LNCaP clone FGC (cell line): ENCODE measurements at regions not wholly inside any gene's neighbourhood (a gene's known extent, or its start where the extent isn't known, plus 50 kb on each side); places are given as distances from the start of the nearest gene placed in this dataset.

Experiments used
- DNase-seq: peaks from one replicate; pipeline ENCODE4 v3.0.0-alpha.2; 2011; ENCODE audit warnings: low read depth
- H3K4me3 ChIP-seq: 2 replicates; pipeline ENCODE4 v1.5.1; 2011; ENCODE audit warnings: mild to moderate bottlenecking, low read depth, low read length, control low read depth
- TF ChIP-seq, protein P1 (sequence below): IDR thresholded peaks from 2 replicates; pipeline ENCODE4 v1.5.1; 2012; ENCODE audit warnings: mild to moderate bottlenecking; ENCODE audit not compliant: control insufficient read depth, insufficient read depth; ENCODE audit errors: extremely low read depth

DNA sequence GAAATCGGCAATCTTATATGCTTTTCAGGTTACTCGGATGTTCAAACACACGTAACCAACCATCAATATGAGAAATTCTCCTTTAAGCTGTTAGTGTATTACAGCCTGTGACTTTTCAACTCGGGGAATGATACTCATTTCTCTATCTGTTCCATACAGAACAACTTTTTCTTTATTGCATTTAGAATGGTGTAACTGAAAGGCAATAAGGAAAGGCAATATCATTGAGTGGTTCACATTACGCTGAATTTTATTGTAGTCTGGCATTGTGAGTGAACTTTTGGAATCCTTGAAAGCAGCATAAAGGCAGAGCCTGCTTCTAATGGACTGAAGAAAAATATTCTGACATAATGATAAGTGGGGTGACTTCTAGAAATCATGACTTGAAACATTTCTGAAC lies 54.4 kb upstream of the MEF2C start:
- no peak for DNase-seq
- H3K4me3 ChIP-seq: no peak overlapping the region
- TF ChIP-seq, protein P1, sequence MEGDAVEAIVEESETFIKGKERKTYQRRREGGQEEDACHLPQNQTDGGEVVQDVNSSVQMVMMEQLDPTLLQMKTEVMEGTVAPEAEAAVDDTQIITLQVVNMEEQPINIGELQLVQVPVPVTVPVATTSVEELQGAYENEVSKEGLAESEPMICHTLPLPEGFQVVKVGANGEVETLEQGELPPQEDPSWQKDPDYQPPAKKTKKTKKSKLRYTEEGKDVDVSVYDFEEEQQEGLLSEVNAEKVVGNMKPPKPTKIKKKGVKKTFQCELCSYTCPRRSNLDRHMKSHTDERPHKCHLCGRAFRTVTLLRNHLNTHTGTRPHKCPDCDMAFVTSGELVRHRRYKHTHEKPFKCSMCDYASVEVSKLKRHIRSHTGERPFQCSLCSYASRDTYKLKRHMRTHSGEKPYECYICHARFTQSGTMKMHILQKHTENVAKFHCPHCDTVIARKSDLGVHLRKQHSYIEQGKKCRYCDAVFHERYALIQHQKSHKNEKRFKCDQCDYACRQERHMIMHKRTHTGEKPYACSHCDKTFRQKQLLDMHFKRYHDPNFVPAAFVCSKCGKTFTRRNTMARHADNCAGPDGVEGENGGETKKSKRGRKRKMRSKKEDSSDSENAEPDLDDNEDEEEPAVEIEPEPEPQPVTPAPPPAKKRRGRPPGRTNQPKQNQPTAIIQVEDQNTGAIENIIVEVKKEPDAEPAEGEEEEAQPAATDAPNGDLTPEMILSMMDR: no peak

DNA sequence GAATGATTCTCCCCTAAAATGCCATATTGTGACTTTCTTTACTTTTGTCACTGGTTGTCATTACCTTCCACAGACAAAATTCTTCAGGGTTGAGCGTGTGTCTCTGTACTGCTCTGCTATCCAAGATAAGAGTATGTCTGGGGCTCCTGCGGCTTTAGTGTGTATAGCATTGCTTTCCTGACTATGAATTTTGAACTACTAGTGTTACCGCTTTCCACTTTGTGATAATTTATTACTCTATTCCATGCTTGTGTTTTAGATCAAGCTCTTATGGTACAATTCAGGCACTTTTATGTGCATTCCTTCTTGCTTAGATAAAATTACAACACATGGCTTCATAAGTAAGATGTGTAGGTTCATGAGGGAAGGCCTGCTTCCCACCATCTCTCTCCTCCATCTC lies 51.5 kb upstream of the MEF2C start:
- no peak overlapping the region for H3K4me3 ChIP-seq
- TF ChIP-seq, protein P1: no peak
- no peak for DNase-seq
